K562 (cell line): ENCODE measurements at regions not wholly inside any gene's neighbourhood (a gene's known extent, or its start where the extent isn't known, plus 50 kb on each side); places are given as distances from the start of the nearest gene placed in this dataset.

Experiments
- ATAC-seq: fragments of 200-7000 bp; cut with Tn5 transposase; 3 replicates; pipeline ENCODE4 v1.9.1; 2020; ENCODE audit warnings: moderate library complexity
- BruUV-seq: library from RNA; stranded (reverse); fragments of 400-500 nt; replicated peaks from 2 replicates; lab custom pipeline; 2021; lab: Mats Ljungman, UMichigan
- CTCF ChIA-PET: fragments of 300-600 bp; formaldehyde crosslinking; extraction: SDS; loops from one replicate; lab custom pipeline; 2021; ENCODE audit warnings: low intra/inter-chr PET ratio; lab: Yijun Ruan, JAX
- POLR2A ChIA-PET: fragments of 300-600, 350-650 bp; sonication (Branson Sonifier 250); formaldehyde crosslinking; extraction: SDS; loops from one replicate; lab custom pipeline; 2021; ENCODE audit warnings: antibody characterized with exemption, inconsistent platforms; lab: Yijun Ruan, JAX
- DNase-seq, 4 experiments: peaks; one replicate each; pipeline versions ENCODE4 v3.0.0 to v3.0.0-alpha.2; 2011 to 2018; ENCODE audit warnings: low spot score in 3 of 4, mixed read lengths in 3 of 4; ENCODE audit errors: extremely low read depth in 1 of 4
- FAIRE-seq: peaks from 2 replicates; lab custom pipeline; 2011; peaks lifted over from hg19 to GRCh38; lab: Jason Lieb, UNC
- H2AFZ ChIP-seq: 2 replicates; pipeline ENCODE4 v1.6.0; 2011; ENCODE audit warnings: low read depth, low read length, control low read depth, inconsistent platforms
- H3K27ac ChIP-seq: fragments of 200-600 bp; 3 replicates; pipeline ENCODE4 v1.8.0; 2011; ENCODE audit warnings: low read depth, mild to moderate bottlenecking, control low read depth, inconsistent platforms, low read length, moderate library complexity, mixed read lengths; ENCODE audit errors: extremely low read depth
- H3K27me3 ChIP-seq, 2 experiments: fragments of 300-600 bp in 1 of 2; 2 replicates in 1 of 2; 3 replicates in 1 of 2; pipeline versions ENCODE4 v1.6.0 to v1.8.0; 2011; ENCODE audit warnings: inconsistent platforms in 2 of 2, low read length in 2 of 2, mild to moderate bottlenecking in 1 of 2, mixed read lengths in 1 of 2, moderate library complexity in 1 of 2; ENCODE audit not compliant: control insufficient read depth in 2 of 2, insufficient read depth in 2 of 2
- H3K36me3 ChIP-seq: fragments of 300-600 bp; 3 replicates; pipeline ENCODE4 v1.8.0; 2011; ENCODE audit warnings: mild to moderate bottlenecking, low read length, inconsistent platforms; ENCODE audit not compliant: control insufficient read depth, insufficient read depth
- H3K4me1 ChIP-seq, 2 experiments: fragments of 200-600 bp in 1 of 2; replicated peaks in 1 of 2; 2 replicates in 1 of 2; 3 replicates in 1 of 2; pipeline versions ENCODE4 v1.5.1 to v1.8.0; 2011; ENCODE audit warnings: inconsistent platforms in 2 of 2, low read length in 2 of 2, mild to moderate bottlenecking in 1 of 2, mixed read lengths in 1 of 2, moderate library complexity in 1 of 2; ENCODE audit not compliant: control insufficient read depth in 2 of 2, insufficient read depth in 2 of 2
- H3K4me2 ChIP-seq: 2 replicates; pipeline ENCODE4 v1.6.1; 2011; ENCODE audit warnings: low read length, control low read depth, inconsistent platforms, mixed read lengths; ENCODE audit not compliant: insufficient read depth
- H3K4me3 ChIP-seq: fragments of 200-600 bp; sonication (generic), shearing (Covaris generic); 2 replicates; pipeline ENCODE4 v1.5.1; 2016; ENCODE audit warnings: control low read depth, inconsistent platforms
- H3K79me2 ChIP-seq: fragments of 200-600 bp; 3 replicates; pipeline ENCODE4 v1.8.0; 2011; ENCODE audit warnings: low read length, inconsistent platforms; ENCODE audit not compliant: control insufficient read depth, insufficient read depth
- H3K9ac ChIP-seq, 2 experiments: 2 replicates each; pipeline versions ENCODE4 v1.6.0 to v1.6.1; 2011; ENCODE audit warnings: low read depth in 2 of 2, low read length in 2 of 2, control low read depth in 1 of 2, inconsistent platforms in 1 of 2, mild to moderate bottlenecking in 1 of 2, mixed read lengths in 1 of 2; ENCODE audit not compliant: insufficient read depth in 1 of 2
- H3K9me1 ChIP-seq: one replicate; pipeline ENCODE4 v1.6.0; 2011; ENCODE audit warnings: inconsistent platforms, mild to moderate bottlenecking, low read length, moderate library complexity; ENCODE audit not compliant: control insufficient read depth, insufficient read depth
- H3K9me3 ChIP-seq: replicated peaks from 2 replicates; pipeline ENCODE4 v1.5.1; 2011; ENCODE audit warnings: low read depth, low read length, inconsistent platforms; ENCODE audit not compliant: control insufficient read depth, insufficient read depth
- H4K20me1 ChIP-seq: replicated peaks from 2 replicates; pipeline ENCODE4 v1.6.1; 2011; ENCODE audit warnings: low read length, inconsistent platforms, mixed read lengths; ENCODE audit not compliant: control insufficient read depth, insufficient read depth
- ARID2 ChIP-seq: fragments of 450-650 bp; IDR thresholded peaks from 2 replicates; pipeline ENCODE4 v1.6.1; 2017; ENCODE audit warnings: antibody characterized with exemption, mild to moderate bottlenecking
- CREB3 ChIP-seq: fragments of 450-650 bp; conservative IDR thresholded peaks from 2 replicates; pipeline ENCODE4 v1.6.1; 2016; ENCODE audit warnings: missing genetic modification characterization, low read depth, mild to moderate bottlenecking, missing compliant biosample characterization, moderate library complexity
- MIER1 ChIP-seq: fragments of 450-650 bp; IDR thresholded peaks from 2 replicates; pipeline ENCODE4 v1.6.1; 2016; ENCODE audit warnings: antibody characterized with exemption, mild to moderate bottlenecking, low read depth
- RAD51 ChIP-seq: fragments of 450-650 bp; IDR thresholded peaks from 2 replicates; pipeline ENCODE4 v1.7.1; 2016; ENCODE audit warnings: low read depth, mild to moderate bottlenecking, borderline replicate concordance
- SFPQ ChIP-seq: fragments of 200-400 bp; formaldehyde crosslinking; IDR thresholded peaks from 2 replicates; pipeline ENCODE4 v1.6.1; 2017; ENCODE audit warnings: mild to moderate bottlenecking, low read depth, low read length, moderate library complexity
- ZBTB40 ChIP-seq, 2 experiments: fragments of 450-650 bp in 1 of 2; sonication (generic) in 1 of 2; formaldehyde crosslinking in 1 of 2; IDR thresholded peaks; 2 replicates each; pipeline versions ENCODE4 v1.7.1 to v1.9.0; 2016 to 2022; ENCODE audit warnings: inconsistent platforms in 1 of 2, mild to moderate bottlenecking in 1 of 2, missing genetic modification reagents in 1 of 2
- WGBS: fragments of 100-300 bp; shearing (Covaris generic); methylation state at CpG from one replicate; pipeline ENCODE4 v1.1.6; 2016; ENCODE audit warnings: low coverage, mixed read lengths; ENCODE audit not compliant: insufficient coverage; ENCODE audit errors: missing lambda C conversion rate; 5-methylcytosine and 5-hydroxymethylcytosine counted together
- in situ Hi-C: fragments of 300-500 bp; cut with MboI; formaldehyde crosslinking; loops from 4 replicates; pipeline ENCODE4 v1.15.0; 2018; ENCODE audit warnings: inconsistent platforms, mixed read lengths
- intact Hi-C: fragments of 100-400 bp; cut with micrococcal nuclease; formaldehyde crosslinking; loops from 2 replicates; pipeline ENCODE4 v1.14.2; 2022

- POLR2A ChIA-PET: interaction anchor here (0.7 to 1.3 kb wide), 2 partner anchors 9 to 31 kb away, joined by 3 to 4 read pairs; no protein-coding TSS in a partner anchor
- peak overlapping the region; percentile 25; the same call in 1 of the 2 replicates for H2AFZ ChIP-seq
- H3K4me1 ChIP-seq: no peaks in the 10 kb centered on the region
- ATAC-seq (peak; percentile 96), FAIRE-seq (peak; percentile 78), DNase-seq (peak; percentile 21 to 78 (median 36))
- no peaks in the 10 kb centered on the region for H3K9me3 ChIP-seq
- H3K4me3 ChIP-seq: no peak overlapping the region
- 3% methylated on average over 11 of the region's 12 CpGs for WGBS
- intact Hi-C loops: loop anchor here (1.0 to 5.0 kb wide), 3 partner anchors 34 to 282 kb away; no protein-coding TSS in a partner anchor
- no peaks in the 10 kb centered on the region for H4K20me1 ChIP-seq
- H3K9ac ChIP-seq: no peak overlapping the region
- peak overlapping the region; percentile 14; the same call in 1 of the 2 replicates for H3K4me2 ChIP-seq
- no peaks in the 10 kb centered on the region for H3K36me3 ChIP-seq
- in situ Hi-C loops: loop anchor here (5.0 kb wide), 1 partner anchor 279 kb away; no protein-coding TSS in a partner anchor
- no peak overlapping the region for H3K27ac ChIP-seq
- no peaks in the 10 kb centered on the region for H3K79me2 ChIP-seq
- CTCF ChIA-PET: interaction anchor here (0.6 to 2.8 kb wide), 3 partner anchors 36 to 282 kb away, joined by 3 to 24 read pairs (median 3); no protein-coding TSS in a partner anchor
- H3K27me3 ChIP-seq: peaks cover 4 to 38% of the 10 kb centered on the region in 2 experiments; a peak in 3 of 5 replicates
- BruUV-seq: no TSS peak
- no peaks in the 10 kb centered on the region for H3K9me1 ChIP-seq
- TF ChIP-seq SFPQ (no peak), ZBTB40 (IDR thresholded peaks at IDR 0.05) (no peak), ZBTB40 (CRISPR knock-in tag; IDR thresholded peaks at IDR 0.05) (no peak), CREB3 (tag) (no peak), RAD51 (no peak), ARID2 (0 out of 2 replicates have a peak, but pooled peaks have one; percentile 12), MIER1 (no peak)
Measured at GRCh38 chr19:32287811-32288227, 57.6 kb upstream of the ZNF507 start.
